Activated gamma-delta T cell (primary cell): ENCODE measurements at regions not wholly inside any gene's neighbourhood (a gene's known extent, or its start where the extent isn't known, plus 50 kb on each side); places are given as distances from the start of the nearest gene placed in this dataset.
"Not testable (repeated sequence)": the region's sequence is repeated elsewhere in the genome, so short reads cannot be mapped to it uniquely, and the experiment has no call there.

Source experiments
- DNase-seq: peaks from one replicate; lab custom pipeline; 2025; lab: John Stamatoyannopoulos, UW

GRCh38 chr3:13137941-13138832 lies 65.0 kb upstream of the IQSEC1 start:
- no peak for DNase-seq

GRCh38 chr3:13136848-13137247 lies 63.6 kb upstream of the IQSEC1 start:
- not testable (repeated sequence) for DNase-seq

DNA sequence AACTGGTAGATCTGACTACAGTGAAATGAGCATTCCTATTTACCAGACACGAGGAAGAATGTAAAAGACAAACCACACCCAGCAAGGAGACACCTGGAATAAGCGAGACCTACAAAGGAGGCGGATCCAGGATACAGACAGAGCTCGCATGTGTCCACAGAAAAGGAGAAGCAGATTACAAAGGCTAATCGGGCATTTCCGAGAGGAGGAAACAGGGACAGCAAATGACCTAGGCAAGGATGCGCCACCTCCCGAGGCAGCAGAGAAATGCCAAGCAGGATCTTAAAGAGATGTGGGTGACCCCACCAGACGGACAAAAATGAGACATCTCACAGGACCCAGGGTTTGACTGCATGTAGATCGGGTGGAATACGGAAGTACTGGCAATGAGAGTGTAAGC lies 63.2 kb upstream of the IQSEC1 start:
- no peak for DNase-seq

DNA sequence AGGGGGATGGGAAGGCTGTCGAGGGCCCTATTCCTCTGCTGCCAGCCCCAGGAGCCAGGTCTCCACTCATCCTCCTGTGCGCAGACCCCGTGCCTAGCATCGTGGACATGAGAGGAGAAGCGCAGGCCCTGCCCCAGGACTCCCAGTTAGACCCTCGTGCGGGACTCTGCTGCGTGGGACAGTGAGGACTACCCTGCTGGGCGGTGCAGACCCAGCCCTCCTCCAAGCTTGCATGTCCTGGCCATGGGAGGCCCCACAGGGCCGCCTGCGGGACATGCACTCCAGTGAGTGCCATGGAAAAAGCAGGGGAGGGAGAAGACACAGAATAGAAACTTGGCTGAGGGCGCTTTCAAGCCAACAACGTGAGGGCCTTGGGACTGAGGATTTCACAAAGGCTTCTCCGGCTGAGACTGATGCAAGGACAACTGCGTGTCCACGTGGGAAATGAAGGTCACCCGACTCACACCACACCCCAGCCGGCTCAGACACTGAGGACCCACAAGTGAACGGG lies 62.6 kb upstream of the IQSEC1 start:
- DNase-seq: no peak

DNA sequence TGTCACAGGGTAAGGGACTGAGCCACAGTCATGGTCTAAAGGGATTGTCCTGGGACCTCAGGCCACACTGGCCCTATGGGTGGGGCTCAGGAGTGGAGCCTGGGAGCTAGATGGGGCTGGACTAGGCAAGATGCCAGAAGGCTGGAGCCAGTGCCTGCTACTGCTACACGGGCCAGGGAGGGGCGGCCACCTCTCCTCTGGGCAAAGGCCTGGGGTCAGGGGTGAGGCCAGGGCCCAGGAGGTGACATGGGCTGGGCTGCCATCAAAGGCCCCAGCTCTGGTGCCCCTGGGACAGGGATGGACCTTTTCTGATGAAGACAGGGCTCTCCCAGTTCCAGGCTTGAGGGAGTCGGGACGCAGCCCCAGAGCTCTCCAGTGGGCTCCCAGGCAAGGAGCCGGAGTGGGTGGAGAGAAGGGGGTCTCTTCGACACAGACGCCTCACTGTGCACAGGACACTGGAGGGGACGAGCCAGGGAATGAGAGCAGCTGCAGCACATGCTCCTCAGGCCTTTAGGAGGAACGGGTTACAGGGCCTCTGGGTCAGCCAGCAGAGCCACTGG lies 62.1 kb upstream of the IQSEC1 start:
- DNase-seq: no peak

DNA sequence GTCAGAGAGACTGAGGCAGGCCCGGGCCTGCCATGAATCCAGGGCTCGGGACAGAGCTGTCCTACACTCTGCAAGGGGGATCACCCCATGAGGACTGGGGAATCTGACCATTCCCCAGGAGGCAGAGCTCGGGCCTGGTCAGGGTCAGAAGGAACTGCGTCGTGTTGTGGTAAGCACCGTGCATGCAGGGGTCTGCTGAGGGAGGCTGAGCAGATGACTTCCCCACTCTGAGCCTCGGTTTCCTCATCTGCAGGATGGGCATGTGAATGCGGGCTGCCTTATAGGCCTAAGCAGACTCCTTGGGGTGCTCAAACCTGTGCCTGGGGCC lies 61.6 kb upstream of the IQSEC1 start:
- DNase-seq: no peak

GRCh38 chr3:13134166-13134878 lies 61.1 kb upstream of the IQSEC1 start:
- DNase-seq: no peak

GRCh38 chr3:13133471-13133981 lies 60.3 kb upstream of the IQSEC1 start:
- no peak for DNase-seq

DNA sequence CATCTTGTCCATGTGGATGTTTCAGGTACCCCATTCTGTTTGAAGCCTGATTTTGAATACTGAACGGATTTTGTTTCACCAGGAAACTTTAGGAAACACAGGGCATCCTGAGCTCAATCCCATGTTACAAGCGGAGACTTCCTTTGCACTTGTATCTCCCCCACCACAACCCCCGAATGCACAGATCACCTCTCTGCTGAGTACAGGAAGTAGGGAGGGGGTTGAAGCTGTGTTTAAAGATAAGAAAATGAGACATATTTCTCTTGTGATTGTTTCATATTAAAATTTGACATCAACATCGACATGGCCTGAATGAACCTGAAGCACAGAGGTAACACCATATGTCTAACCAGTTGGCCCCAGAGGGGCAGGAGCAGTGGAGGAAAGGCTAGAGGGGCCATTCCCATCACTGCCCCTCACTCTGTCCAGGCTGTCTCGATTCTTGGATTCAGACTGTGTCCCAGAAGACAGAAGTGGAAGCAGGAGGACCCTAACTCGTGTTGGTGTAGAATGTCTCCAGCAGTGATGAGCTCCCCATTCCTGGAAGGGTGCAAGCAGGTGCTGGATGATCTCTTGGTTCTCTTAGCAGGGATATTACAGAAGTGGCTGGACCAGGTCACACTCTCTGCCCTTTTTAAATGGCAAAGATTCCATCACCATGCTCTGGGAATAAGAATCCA lies 59.6 kb upstream of the IQSEC1 start:
- DNase-seq: no peak

- no peak for DNase-seq
These were observed 59.1 kb upstream of the IQSEC1 start for GRCh38 chr3:13132281-13132680.

- DNase-seq: no peak
These were observed 57.4 kb upstream of the IQSEC1 start for GRCh38 chr3:13130464-13131193.

DNA sequence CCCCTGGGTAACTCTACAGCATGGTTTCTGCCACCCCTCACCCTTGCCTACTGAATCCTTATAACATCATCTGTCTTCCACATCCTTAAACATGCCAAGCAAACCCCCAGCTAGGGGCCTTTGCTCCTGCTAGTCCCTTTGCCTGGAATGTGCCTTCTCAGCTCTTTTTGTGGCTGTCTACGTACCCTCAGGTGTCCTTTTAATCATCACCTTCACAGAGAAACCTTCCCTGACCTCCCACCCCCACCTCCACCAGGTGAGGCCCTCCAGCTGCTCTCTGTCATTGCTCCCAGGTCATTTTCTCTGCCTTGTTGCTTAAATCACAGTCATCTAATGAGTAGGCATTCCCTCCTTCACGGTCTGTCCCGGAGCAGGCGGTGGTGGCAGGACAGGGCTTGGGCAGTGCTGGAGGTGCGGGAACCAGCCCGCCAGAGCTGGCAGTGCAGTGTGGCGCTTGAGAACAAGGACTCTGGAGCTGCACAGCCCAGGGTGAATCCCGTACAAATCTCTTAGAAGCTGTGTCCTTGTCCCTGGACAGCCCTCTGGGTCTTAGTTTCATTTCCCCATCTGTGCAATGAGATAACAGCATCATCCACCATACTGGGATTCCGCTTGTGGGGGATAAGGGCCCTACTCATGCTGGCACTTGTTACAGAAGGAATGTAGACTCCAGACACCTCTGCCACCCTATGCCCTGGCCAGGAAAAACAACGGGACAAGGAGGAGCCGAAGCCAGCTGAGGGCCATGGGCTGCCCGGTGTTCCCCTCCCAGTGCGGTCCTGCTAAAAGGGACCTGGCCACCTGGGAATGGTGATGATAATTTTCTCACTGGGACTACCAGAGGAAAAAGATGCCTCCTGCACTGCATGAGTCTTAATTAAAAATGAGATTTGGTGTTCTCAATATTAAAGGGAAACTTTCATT lies 52.1 kb upstream of the IQSEC1 start:
- no peak for DNase-seq

DNA sequence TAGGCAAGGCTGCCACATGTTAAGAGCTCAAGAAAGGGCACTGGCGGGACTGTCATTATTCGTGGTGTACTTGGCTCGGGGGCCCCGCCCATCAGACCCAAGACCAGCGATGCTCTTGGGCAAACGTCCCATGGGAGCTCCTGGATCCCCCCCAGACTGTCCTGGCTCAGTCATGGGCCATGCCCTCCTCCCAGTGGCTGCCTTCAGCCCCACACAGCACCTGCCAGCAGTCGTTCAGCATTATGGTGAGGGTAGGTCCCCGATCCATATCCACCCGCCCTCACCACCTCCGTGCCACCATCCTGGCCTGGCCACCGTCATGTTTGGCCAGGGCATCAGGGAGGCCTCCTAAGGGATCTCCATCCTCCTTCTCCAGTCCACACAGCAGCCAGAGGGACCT lies 51.4 kb upstream of the IQSEC1 start:
- no peak for DNase-seq

DNA sequence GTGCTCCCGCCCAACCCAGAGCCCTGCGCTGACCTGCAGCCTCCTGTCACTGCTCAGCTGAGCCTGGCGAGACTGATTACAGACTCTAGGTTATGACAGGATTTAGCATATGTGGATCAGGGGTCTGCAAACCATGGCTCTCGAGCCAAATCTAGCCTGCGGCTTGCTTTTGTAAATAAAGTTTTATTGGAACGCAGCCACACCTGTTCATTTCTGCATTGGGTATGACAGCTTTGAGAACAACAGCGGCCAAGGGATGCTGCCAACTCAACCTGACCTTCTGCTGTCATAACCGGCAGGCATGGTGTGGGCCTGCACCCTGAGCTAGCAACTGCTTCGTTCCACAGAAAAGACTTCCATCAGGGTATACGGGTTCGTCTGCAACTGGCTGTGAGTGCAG lies 50.5 kb upstream of the IQSEC1 start:
- no peak for DNase-seq

DNA sequence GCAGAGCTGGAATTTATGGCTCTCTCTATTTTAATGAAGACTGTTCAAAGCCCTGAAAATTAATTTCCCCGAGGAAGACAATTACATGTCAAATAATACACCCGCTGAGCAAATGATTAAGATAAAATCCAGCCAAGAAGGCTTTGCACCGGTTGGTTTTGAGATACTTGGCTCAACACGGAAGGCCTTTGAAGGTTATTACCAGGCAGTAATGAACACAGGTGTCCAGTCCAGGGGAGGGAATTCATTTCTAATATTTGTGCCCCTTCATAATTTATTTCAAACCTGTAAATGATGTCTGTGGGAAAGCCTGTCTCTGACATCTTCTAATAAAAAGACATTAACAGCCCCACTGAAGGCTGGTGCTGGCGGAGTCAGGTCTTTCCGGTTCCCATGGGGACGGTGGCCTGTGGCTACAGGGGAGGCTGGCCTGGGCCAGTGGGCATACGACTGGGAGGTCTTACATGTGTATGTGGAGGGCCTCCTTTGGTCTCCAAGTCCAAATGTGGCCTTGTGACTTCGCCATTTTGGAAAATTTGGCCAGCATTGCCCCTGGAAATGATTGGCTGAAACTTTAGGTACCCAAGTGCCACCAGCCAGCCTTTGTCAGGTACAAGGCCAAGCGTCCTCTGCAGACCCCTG lies 49.9 kb upstream of the IQSEC1 start:
- no peak for DNase-seq
